Renal pelvis (tissue), 1 donor: ENCODE measurements at regions not wholly inside any gene's neighbourhood (a gene's known extent, or its start where the extent isn't known, plus 50 kb on each side); places are given as distances from the start of the nearest gene placed in this dataset.

ENCODE experiments used
- DNase-seq: peaks from one replicate; pipeline ENCODE4 v3.0.0-alpha.2; 2013

DNA sequence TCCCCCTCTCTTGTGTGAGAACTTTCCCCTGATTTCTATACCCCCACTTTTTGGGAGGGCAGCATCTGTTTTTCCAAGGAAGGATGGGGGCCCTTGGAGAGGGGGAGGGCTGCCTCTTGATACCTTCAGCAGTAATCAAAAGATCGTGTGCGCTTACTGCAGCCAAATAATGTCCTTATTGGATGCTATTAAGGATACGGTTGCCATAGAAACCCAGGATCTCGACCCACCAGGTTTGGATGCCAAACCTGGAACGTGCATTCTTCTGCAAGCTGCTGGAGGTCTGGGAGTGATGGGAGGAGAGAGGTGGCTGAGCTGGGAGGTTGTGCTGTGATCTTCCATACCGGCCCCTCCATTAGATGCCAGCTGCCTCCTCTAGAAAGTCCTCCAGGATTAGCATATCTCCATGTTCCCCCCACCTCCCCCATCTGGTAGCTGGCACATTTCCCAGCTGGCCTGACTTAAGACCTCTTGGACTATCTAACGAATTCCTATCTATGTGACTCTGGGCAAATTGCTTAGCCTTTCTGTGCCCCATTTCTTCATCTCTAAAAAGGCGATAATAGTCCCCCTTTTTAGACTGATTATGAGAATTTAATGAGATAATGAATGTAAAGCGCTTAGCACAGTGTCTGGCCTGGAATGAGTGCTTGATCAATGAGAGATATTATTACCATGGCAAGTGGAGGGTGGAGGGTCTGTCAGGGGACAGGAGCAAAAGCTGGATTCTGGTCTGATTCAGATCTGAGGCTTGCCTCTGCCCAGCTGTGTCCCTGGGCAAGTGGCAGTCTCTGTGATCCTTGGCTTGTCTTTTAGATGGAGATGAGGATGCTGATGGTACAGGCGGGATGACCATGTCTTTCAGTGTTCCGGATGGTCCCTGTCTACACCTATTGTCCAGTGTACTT, 78.5 kb upstream of the PCBD1 start:
- no peak for DNase-seq

DNA sequence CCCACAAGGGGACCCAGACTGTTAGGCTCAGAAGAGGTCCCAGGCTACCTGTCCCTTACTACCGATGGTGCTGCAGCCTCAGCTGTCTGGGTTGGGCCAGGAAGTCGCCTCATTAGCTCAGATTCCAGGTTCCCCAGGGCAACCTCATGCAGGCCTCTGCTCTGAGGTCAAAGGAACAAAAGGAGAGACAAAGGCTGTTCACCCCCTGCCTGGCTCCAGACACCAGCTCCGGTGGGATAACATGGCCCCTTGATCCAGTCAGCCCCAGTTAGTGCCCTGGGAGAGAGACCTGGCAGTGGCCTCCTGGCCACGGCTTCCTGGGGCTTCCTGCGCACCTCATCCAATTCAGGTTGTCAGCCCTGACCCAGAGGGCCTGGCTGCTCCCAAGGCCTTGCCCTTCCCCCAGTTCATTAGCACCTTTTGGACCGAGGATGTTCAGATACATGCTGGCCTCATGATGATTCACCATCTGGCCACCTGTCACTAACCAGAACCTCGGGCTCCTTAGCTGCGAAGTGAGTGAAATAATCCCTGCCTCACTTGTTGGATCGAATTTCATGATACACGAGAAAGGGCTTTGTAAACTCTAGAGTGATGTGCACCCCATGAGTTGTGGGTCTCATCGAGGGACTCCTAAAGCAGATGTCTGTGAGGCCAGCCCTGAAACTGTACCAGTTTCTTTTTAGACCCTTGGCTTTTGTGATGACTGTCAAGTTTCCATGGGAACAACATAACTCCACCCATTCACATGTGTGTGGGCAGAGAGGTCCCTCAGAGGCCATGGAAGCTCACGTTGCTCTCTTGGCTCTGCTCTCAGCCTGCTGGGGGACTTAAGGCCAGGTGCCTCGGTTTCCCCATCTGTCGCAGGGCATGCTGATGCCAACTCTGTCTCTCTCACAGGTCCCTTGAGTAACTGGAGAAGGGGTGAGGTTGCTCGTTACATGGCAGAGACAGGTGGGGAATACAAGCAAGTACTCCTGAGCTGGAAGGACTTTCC, 79.5 kb upstream of the PCBD1 start:
- DNase-seq = peak; percentile 57

DNA sequence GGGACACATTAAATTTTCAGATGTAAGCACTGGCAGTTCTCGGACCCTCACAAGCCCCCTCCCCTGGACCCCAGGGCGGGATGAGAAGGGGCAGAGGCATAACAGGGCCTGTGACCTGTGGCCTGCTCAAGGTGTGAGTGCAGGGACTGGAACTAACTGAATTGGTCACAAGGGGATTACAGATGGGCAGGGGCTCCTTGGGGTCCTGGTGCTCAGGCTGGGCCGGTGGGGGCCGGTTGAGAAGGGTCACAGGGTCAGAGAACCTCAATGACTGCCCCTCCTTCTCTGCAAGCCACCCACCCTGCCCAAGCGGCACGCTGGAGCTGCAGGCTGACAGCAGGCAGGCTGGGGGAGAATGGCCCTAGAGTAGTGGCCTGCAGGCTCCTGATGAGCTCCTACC, 80.8 kb upstream of the PCBD1 start:
- no peak for DNase-seq

GRCh38 chr10:70970830-70971229, 82.5 kb upstream of the PCBD1 start:
- no peak for DNase-seq

GRCh38 chr10:70973275-70973674, 84.9 kb upstream of the PCBD1 start:
- no peak for DNase-seq

DNA sequence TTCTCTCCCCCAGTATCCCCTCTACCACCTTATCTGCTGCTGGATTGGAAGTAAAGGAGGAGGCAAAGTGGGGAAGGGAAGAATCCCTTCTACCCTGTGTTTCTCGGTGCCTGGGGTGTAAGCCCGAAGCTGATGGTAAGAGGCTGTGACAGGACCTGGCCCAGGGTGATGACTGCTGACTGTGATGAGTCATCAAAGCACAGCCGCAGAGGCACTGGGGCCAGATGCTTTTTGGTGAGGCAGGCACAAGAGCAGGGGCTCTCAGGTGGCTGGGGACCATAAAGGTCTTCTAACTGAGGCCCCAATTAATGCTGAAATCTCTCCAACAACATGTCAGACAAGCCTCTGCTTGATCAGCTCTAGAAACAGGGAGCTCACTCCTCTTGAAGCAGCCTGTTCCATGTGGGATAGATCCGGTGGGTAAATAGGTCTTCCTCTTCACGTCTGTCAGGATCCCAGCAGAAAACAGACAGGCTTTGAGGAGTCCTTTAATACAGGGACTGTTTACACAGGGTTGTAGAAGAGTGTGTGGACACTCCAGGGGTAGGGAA, 86.1 kb upstream of the PCBD1 start:
- no peak for DNase-seq

DNA sequence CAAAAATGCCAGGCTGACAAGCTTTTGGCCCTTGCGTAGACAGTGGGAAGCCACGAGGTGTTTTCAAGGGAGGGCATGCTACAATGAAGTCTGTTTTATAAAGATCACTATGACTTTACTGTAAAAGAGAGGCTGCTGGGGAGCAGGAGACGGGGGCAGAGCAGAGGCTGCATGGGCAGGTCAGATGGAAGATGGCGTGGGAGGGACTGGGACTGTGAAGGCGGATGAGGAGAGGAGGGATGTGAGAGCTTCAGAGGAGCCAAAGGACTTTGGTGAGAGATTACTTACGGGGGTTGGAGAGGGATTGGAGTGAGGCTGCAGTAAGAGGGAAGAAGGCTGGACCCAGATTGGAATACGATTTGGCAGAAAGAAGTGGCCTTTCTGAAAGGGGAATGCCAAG, 86.6 kb upstream of the PCBD1 start:
- no peak for DNase-seq

- no peak for DNase-seq
These were observed 87.8 kb upstream of the PCBD1 start for GRCh38 chr10:70976063-70976695.

DNA sequence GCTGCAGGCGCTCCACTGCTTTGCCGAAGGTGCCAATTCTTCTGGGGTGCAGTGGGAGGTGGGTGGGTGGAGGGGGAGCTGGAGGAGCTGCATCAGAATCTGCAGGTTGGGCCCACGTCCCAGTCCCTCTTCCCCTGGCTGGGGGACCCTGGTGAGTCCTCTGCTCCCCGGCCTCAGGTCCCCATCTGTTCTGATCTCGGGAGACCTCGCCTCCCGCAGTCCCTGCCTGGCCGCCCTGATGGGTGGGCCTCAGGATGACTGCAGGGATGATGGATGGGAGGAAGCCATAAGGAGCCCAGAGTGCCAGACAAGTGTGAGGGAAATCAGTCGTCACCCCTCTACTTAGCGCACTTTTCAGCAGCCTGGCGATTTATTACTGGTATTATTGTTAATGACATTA, 89.3 kb upstream of the PCBD1 start:
- no peak for DNase-seq

GRCh38 chr10:70978181-70978580, 89.8 kb upstream of the PCBD1 start:
- no peak for DNase-seq

- no peak for DNase-seq
These were observed 90.6 kb upstream of the PCBD1 start for GRCh38 chr10:70978816-70979480.

DNA sequence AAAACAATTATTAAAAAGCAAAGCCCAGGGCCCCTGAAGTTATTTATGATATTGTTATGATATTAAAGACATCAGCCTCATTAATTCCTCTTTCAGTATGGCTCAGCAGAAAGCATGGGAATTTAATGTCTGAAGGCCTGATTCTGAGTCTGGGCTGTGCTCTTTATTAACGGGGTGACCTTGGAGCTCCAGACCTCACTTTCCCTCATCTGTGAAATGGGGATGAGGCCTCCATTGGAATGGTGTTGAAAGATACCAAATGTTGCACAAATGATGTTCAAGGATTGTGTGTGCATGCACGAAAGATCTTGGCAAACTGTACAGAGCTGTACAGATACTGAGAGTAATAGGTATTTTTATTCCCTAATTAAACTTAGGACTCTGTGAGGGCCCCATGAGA, 92.3 kb upstream of the PCBD1 start:
- no peak for DNase-seq

- no peak for DNase-seq
These were observed 92.9 kb upstream of the PCBD1 start for GRCh38 chr10:70981171-70981836.

DNA sequence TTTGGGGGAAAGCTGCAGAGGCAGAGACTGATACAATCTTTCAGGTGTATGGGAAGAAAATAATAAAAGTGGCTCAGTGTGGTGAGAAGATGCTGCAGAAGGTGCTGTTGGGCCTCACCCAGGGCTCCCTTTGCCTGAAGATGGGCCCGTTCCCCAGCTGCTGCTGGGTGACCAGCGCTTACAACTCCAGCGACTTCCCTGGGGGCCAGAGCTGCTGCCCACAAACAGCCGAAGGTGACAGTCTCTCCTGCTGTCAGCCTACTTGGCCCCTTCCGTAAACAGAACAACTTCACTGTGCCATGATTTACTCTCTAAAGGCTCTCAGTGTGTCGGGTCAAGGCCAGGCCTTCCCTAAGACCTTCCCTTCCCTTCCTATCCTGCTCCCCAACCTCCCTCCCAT, 93.6 kb upstream of the PCBD1 start:
- DNase-seq = no peak

GRCh38 chr10:70982443-70982842, 94.1 kb upstream of the PCBD1 start:
- DNase-seq = no peak

DNA sequence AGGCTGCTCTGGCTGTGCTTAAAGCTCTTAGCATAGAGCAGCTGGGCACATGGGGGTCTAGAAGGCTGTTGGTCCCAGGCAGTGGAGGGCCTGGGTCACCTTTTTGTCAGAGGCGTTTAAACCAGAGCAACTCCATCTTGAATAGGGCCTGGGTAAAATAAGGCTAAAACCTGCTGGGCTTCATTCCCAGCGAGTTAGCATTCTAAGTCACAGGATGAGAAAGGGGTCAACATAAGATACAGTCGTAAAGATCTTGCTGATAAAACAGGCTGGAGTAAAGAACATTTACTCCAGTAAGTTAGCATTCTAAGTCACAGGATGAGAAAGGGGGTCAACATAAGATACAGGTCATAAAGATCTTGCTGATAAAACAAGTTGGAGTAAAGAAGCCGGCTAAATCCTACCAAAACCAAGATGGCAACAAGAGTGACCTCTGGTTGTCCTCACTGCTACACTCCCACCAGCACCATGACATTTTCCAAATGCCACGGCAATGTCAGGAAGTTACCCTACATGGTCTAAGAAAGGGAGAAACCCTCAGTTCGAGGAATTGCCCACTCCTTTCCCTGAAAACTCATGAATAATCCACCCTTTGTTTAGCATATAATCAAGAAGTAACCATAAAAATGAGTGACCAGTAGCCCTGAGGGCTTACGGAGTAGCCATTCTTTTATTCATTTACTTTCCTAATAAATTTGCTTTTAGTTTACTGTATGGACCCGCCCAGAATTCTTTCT, 96.8 kb upstream of the PCBD1 start:
- peak; percentile 38 for DNase-seq

- no peak for DNase-seq
These were observed 97.7 kb upstream of the PCBD1 start for GRCh38 chr10:70985824-70986622.

DNA sequence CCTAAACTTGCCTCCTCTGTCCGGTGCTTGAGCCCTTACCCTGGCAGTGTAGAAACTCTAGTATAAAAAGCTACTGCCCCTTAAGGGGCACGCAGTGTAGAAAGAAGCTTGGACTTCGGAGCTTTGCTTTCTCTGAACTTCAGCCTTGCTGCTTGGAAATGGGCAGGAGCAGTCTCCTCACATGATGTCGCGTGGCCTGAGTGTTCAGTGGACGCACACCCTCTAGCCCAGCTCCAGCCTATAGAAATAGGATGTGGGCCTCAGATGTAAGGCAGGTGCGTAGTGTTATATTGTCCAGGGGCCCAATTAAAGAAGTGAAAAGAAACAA, 98.2 kb upstream of the PCBD1 start:
- no peak for DNase-seq

GRCh38 chr10:70987396-70988130, 99.2 kb upstream of the PCBD1 start:
- DNase-seq = no peak
